Activated CD8-positive, alpha-beta T cell treated with anti-CD3 and anti-CD28 coated beads for 36 hours (primary cell): ENCODE measurements at regions not wholly inside any gene's neighbourhood (a gene's known extent, or its start where the extent isn't known, plus 50 kb on each side); places are given as distances from the start of the nearest gene placed in this dataset.

Experiments used
- ATAC-seq: fragments of 200-7000 bp; cut with Tn5 transposase; one replicate; pipeline ENCODE4 v1.10.0; 2021; ENCODE audit warnings: mild to moderate bottlenecking, moderate library complexity
- CTCF ChIA-PET: fragments of 350-600 bp; sonication (Branson Sonifier 250); formaldehyde crosslinking; loops from one replicate; lab custom pipeline; 2021; ENCODE audit warnings: antibody characterized with exemption; lab: Charles Lee
- POLR2A ChIA-PET: fragments of 350-600 bp; sonication (Branson Sonifier 250); formaldehyde crosslinking; loops from one replicate; lab custom pipeline; 2021; ENCODE audit warnings: antibody characterized with exemption; lab: Charles Lee
- DNase-seq: peaks from one replicate; pipeline ENCODE4 v3.0.0-alpha.2; 2020
- H3K27ac Mint-ChIP-seq: one replicate; pipeline ENCODE4 v1.8.0; 2021; ENCODE audit warnings: mild to moderate bottlenecking, mixed read lengths
- H3K27me3 Mint-ChIP-seq: one replicate; pipeline ENCODE4 v1.8.0; 2021; ENCODE audit warnings: mixed read lengths
- H3K36me3 Mint-ChIP-seq: one replicate; pipeline ENCODE4 v1.8.0; 2021; ENCODE audit warnings: low read depth, mixed read lengths
- H3K4me1 Mint-ChIP-seq: one replicate; pipeline ENCODE4 v1.8.0; 2021; ENCODE audit warnings: low read depth, mixed read lengths
- H3K4me3 Mint-ChIP-seq: one replicate; pipeline ENCODE4 v1.8.0; 2021; ENCODE audit warnings: mild to moderate bottlenecking, moderate library complexity, mixed read lengths
- H3K9me3 Mint-ChIP-seq: one replicate; pipeline ENCODE4 v1.8.0; 2021; ENCODE audit warnings: mixed read lengths
- CTCF ChIP-seq: fragments of 200-600 bp; IDR thresholded peaks from one replicate; pipeline ENCODE4 v1.8.0; 2022; ENCODE audit warnings: antibody characterized with exemption, mild to moderate bottlenecking
- intact Hi-C: fragments of 100-400 bp; cut with micrococcal nuclease; formaldehyde crosslinking; loops from one replicate; pipeline ENCODE4 v1.10.0; 2022

DNA sequence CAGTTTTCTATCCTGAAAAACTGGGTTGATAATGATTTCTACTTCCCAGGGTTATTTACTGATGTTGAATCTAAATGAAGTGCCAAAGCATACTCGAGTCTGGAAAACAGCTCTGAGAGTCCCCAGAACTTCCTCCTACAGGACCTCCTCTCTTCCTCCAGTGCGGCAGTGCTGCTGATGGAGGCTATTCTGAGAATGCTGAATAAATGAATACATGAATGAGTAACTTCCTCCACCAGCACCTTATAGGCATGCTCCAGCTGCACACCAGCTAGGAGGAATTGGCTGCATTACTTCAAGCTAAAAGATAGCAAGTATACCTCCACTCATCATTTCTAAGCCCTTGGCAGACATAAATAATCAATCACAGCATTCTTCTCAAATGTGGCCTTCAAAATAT lies 448.8 kb upstream of the CCDC196 start:
- no peak for DNase-seq
- Mint-ChIP-seq H3K27ac (no peak overlapping the region), H3K4me1 (no peaks in the 10 kb centered on the region), H3K27me3 (peaks cover 9% of the 10 kb centered on the region), H3K4me3 (no peak overlapping the region), H3K36me3 (no peaks in the 10 kb centered on the region), H3K9me3 (peaks cover 8% of the 10 kb centered on the region)
- no peak for TF ChIP-seq CTCF
- ChIA-PET POLR2A (interaction anchor here (0.6 kb wide), 1 partner anchor 287 kb away, joined by 3 read pairs; no protein-coding TSS in a partner anchor), CTCF (interaction anchor here (1.2 kb wide), 1 partner anchor 23 kb away, joined by 3 read pairs; no protein-coding TSS in a partner anchor)
- intact Hi-C loops = loop anchor here (10.0 kb wide), 1 partner anchor 223 kb away; no protein-coding TSS in a partner anchor
- ATAC-seq = no peak

GRCh38 chr14:66038212-66038611 lies 448.0 kb upstream of the CCDC196 start:
- peaks cover 2% of the 10 kb centered on the region for H3K9me3 Mint-ChIP-seq
- intact Hi-C loops = loop anchor here (10.0 kb wide), 1 partner anchor 223 kb away; no protein-coding TSS in a partner anchor
- ChIA-PET CTCF (interaction anchor here (0.6 to 1.6 kb wide), 2 partner anchors 12 to 538 kb away, joined by 4 to 5 read pairs; no protein-coding TSS in a partner anchor), POLR2A (no interaction called here)
- H3K27ac Mint-ChIP-seq = no peak overlapping the region
- no peak overlapping the region for H3K4me3 Mint-ChIP-seq
- no peak for ATAC-seq
- DNase-seq = no peak
- H3K36me3 Mint-ChIP-seq = no peaks in the 10 kb centered on the region
- peaks cover 9% of the 10 kb centered on the region for H3K27me3 Mint-ChIP-seq
- no peak for TF ChIP-seq CTCF
- no peaks in the 10 kb centered on the region for H3K4me1 Mint-ChIP-seq

- ChIA-PET POLR2A (no interaction called here), CTCF (interaction anchor here (0.6 to 1.6 kb wide), 2 partner anchors 12 to 539 kb away, joined by 4 to 5 read pairs; no protein-coding TSS in a partner anchor)
- intact Hi-C loops = loop anchor here (10.0 kb wide), 1 partner anchor 224 kb away; no protein-coding TSS in a partner anchor
- no peaks in the 10 kb centered on the region for H3K9me3 Mint-ChIP-seq
- H3K36me3 Mint-ChIP-seq = no peaks in the 10 kb centered on the region
- H3K4me3 Mint-ChIP-seq = no peak overlapping the region
- DNase-seq (no peak), ATAC-seq (no peak)
- H3K27ac Mint-ChIP-seq = no peak overlapping the region
- no peaks in the 10 kb centered on the region for H3K4me1 Mint-ChIP-seq
- H3K27me3 Mint-ChIP-seq = peaks cover 9% of the 10 kb centered on the region
- no peak for TF ChIP-seq CTCF
Measured at GRCh38 chr14:66038618-66039017, 447.6 kb upstream of the CCDC196 start.

DNA sequence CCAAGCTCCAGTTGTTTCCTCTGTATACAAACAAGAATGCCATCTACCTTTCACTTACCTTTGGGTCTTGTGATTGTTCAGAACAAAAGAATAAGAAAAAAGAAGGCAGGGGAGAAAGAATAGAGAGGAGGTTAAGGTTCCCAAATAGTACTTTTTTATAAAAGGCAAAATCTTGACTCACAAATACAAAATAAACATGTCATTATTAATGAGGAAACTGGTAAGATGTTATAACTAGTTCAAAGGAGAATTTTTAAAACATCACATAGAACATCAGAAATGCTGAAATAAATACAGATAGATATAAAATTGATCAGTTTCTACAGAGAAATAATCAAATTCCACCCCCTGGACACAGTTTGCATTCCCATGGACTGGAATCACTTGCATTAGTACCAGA lies 446.7 kb upstream of the CCDC196 start:
- ChIA-PET CTCF (interaction anchor here (1.6 kb wide), 1 partner anchor 11 kb away, joined by 5 read pairs; no protein-coding TSS in a partner anchor), POLR2A (no interaction called here)
- Mint-ChIP-seq H3K4me3 (no peak overlapping the region), H3K36me3 (no peaks in the 10 kb centered on the region), H3K27ac (no peak overlapping the region), H3K4me1 (no peaks in the 10 kb centered on the region), H3K27me3 (peaks cover 3% of the 10 kb centered on the region), H3K9me3 (no peaks in the 10 kb centered on the region)
- intact Hi-C loops = loop anchor here (10.0 kb wide), 1 partner anchor 225 kb away; no protein-coding TSS in a partner anchor
- DNase-seq = no peak
- TF ChIP-seq CTCF = no peak
- ATAC-seq = no peak

GRCh38 chr14:66041582-66041981 lies 444.6 kb upstream of the CCDC196 start:
- ATAC-seq = no peak
- Mint-ChIP-seq H3K36me3 (no peaks in the 10 kb centered on the region), H3K9me3 (no peaks in the 10 kb centered on the region), H3K4me3 (no peak overlapping the region), H3K4me1 (no peaks in the 10 kb centered on the region), H3K27me3 (no peaks in the 10 kb centered on the region), H3K27ac (no peak overlapping the region)
- TF ChIP-seq CTCF = no peak
- intact Hi-C loops = no loop called here
- DNase-seq = no peak
- CTCF ChIA-PET = no interaction called here
- POLR2A ChIA-PET = no interaction called here
